Activated naive CD8-positive, alpha-beta T cell treated with anti-CD3 and anti-CD28 coated beads, Interleukin-2, amount 50 U/mL, for 24 hours (primary cell): ENCODE measurements at regions not wholly inside any gene's neighbourhood (a gene's known extent, or its start where the extent isn't known, plus 50 kb on each side); places are given as distances from the start of the nearest gene placed in this dataset.

ENCODE experiments used
- ATAC-seq: fragments of 150-1000 bp; cut with Tn5 transposase; one replicate; pipeline ENCODE4 v1.10.0; 2021
- DNase-seq: peaks from one replicate; pipeline ENCODE4 v3.0.0; 2021
- H3K27ac Mint-ChIP-seq: one replicate; pipeline ENCODE4 v1.8.0; 2021; ENCODE audit warnings: mild to moderate bottlenecking, mixed read lengths
- H3K27me3 Mint-ChIP-seq: one replicate; pipeline ENCODE4 v1.8.0; 2021; ENCODE audit warnings: mixed read lengths
- H3K36me3 Mint-ChIP-seq: one replicate; pipeline ENCODE4 v1.8.0; 2021; ENCODE audit warnings: low read depth, mixed read lengths
- H3K4me1 Mint-ChIP-seq: one replicate; pipeline ENCODE4 v1.8.0; 2021; ENCODE audit warnings: mixed read lengths
- H3K4me3 Mint-ChIP-seq: one replicate; pipeline ENCODE4 v1.8.0; 2021; ENCODE audit warnings: mild to moderate bottlenecking, moderate library complexity, mixed read lengths
- H3K9me3 Mint-ChIP-seq: one replicate; pipeline ENCODE4 v1.8.0; 2021; ENCODE audit warnings: mixed read lengths

- Mint-ChIP-seq H3K4me1 (no peaks in the 10 kb centered on the region), H3K27ac (no peak overlapping the region), H3K27me3 (no peaks in the 10 kb centered on the region), H3K9me3 (peaks cover 12% of the 10 kb centered on the region), H3K4me3 (no peak overlapping the region), H3K36me3 (no peaks in the 10 kb centered on the region)
- ATAC-seq (no peak), DNase-seq (no peak)
Observed at GRCh38 chr7:125606671-125607070, 677.0 kb upstream of the POT1 start.

- H3K27me3 Mint-ChIP-seq = no peaks in the 10 kb centered on the region
- H3K36me3 Mint-ChIP-seq = no peaks in the 10 kb centered on the region
- H3K9me3 Mint-ChIP-seq = peaks cover 12% of the 10 kb centered on the region
- ATAC-seq (no peak), DNase-seq (no peak)
- H3K27ac Mint-ChIP-seq = no peak overlapping the region
- no peaks in the 10 kb centered on the region for H3K4me1 Mint-ChIP-seq
- no peak overlapping the region for H3K4me3 Mint-ChIP-seq
Observed at GRCh38 chr7:125605241-125605640, 675.6 kb upstream of the POT1 start.

GRCh38 chr7:125602441-125602840 lies 672.8 kb upstream of the POT1 start:
- Mint-ChIP-seq H3K27ac (no peak overlapping the region), H3K4me3 (no peak overlapping the region), H3K9me3 (peaks cover 12% of the 10 kb centered on the region), H3K27me3 (no peaks in the 10 kb centered on the region), H3K4me1 (no peaks in the 10 kb centered on the region), H3K36me3 (no peaks in the 10 kb centered on the region)
- DNase-seq (no peak), ATAC-seq (no peak)

- Mint-ChIP-seq H3K4me1 (no peaks in the 10 kb centered on the region), H3K27ac (no peak overlapping the region), H3K4me3 (no peak overlapping the region), H3K36me3 (no peaks in the 10 kb centered on the region), H3K27me3 (no peaks in the 10 kb centered on the region), H3K9me3 (peaks cover 4% of the 10 kb centered on the region)
- no peak for DNase-seq
- ATAC-seq = no peak
Observed at GRCh38 chr7:125599387-125599786, 669.8 kb upstream of the POT1 start.

GRCh38 chr7:125592331-125592730 lies 662.7 kb upstream of the POT1 start:
- Mint-ChIP-seq H3K4me1 (no peaks in the 10 kb centered on the region), H3K9me3 (peaks cover 7% of the 10 kb centered on the region), H3K27ac (no peak overlapping the region), H3K36me3 (no peaks in the 10 kb centered on the region), H3K4me3 (no peak overlapping the region), H3K27me3 (no peaks in the 10 kb centered on the region)
- DNase-seq = no peak
- ATAC-seq = no peak

- Mint-ChIP-seq H3K27ac (no peak overlapping the region), H3K4me1 (no peaks in the 10 kb centered on the region), H3K36me3 (no peaks in the 10 kb centered on the region), H3K27me3 (no peaks in the 10 kb centered on the region), H3K4me3 (no peak overlapping the region), H3K9me3 (peaks cover 12% of the 10 kb centered on the region)
- ATAC-seq = no peak
- DNase-seq = no peak
Observed at GRCh38 chr7:125573126-125573525, 643.5 kb upstream of the POT1 start.

GRCh38 chr7:125572414-125572813 lies 642.8 kb upstream of the POT1 start:
- Mint-ChIP-seq H3K4me3 (no peak overlapping the region), H3K27me3 (no peaks in the 10 kb centered on the region), H3K9me3 (peaks cover 12% of the 10 kb centered on the region), H3K27ac (no peak overlapping the region), H3K4me1 (no peaks in the 10 kb centered on the region), H3K36me3 (no peaks in the 10 kb centered on the region)
- ATAC-seq = no peak
- no peak for DNase-seq

- DNase-seq (no peak), ATAC-seq (no peak)
- no peak overlapping the region for H3K27ac Mint-ChIP-seq
- no peaks in the 10 kb centered on the region for H3K4me1 Mint-ChIP-seq
- peaks cover 8% of the 10 kb centered on the region for H3K9me3 Mint-ChIP-seq
- no peaks in the 10 kb centered on the region for H3K27me3 Mint-ChIP-seq
- H3K36me3 Mint-ChIP-seq = no peaks in the 10 kb centered on the region
- H3K4me3 Mint-ChIP-seq = no peak overlapping the region
Observed at GRCh38 chr7:125568799-125569198, 639.2 kb upstream of the POT1 start.

GRCh38 chr7:125567686-125568085 lies 638.1 kb upstream of the POT1 start:
- Mint-ChIP-seq H3K36me3 (no peaks in the 10 kb centered on the region), H3K27ac (no peak overlapping the region), H3K9me3 (peaks cover 8% of the 10 kb centered on the region), H3K4me1 (no peaks in the 10 kb centered on the region), H3K27me3 (no peaks in the 10 kb centered on the region), H3K4me3 (no peak overlapping the region)
- no peak for DNase-seq
- ATAC-seq = no peak

- ATAC-seq = no peak
- peaks cover 8% of the 10 kb centered on the region for H3K9me3 Mint-ChIP-seq
- no peak for DNase-seq
- H3K36me3 Mint-ChIP-seq = no peaks in the 10 kb centered on the region
- H3K27ac Mint-ChIP-seq = no peak overlapping the region
- H3K4me3 Mint-ChIP-seq = no peak overlapping the region
- H3K4me1 Mint-ChIP-seq = no peaks in the 10 kb centered on the region
- no peaks in the 10 kb centered on the region for H3K27me3 Mint-ChIP-seq
Observed at GRCh38 chr7:125563964-125564529, 634.4 kb upstream of the POT1 start.

- H3K36me3 Mint-ChIP-seq = no peaks in the 10 kb centered on the region
- no peaks in the 10 kb centered on the region for H3K27me3 Mint-ChIP-seq
- H3K27ac Mint-ChIP-seq = no peak overlapping the region
- no peak for DNase-seq
- no peak for ATAC-seq
- no peak overlapping the region for H3K4me3 Mint-ChIP-seq
- H3K9me3 Mint-ChIP-seq = peaks cover 5% of the 10 kb centered on the region
- H3K4me1 Mint-ChIP-seq = no peaks in the 10 kb centered on the region
Observed at GRCh38 chr7:125563557-125563956, 633.9 kb upstream of the POT1 start.

GRCh38 chr7:125561006-125561405 lies 631.4 kb upstream of the POT1 start:
- Mint-ChIP-seq H3K36me3 (no peaks in the 10 kb centered on the region), H3K27ac (no peak overlapping the region), H3K4me3 (no peak overlapping the region), H3K4me1 (no peaks in the 10 kb centered on the region), H3K27me3 (no peaks in the 10 kb centered on the region), H3K9me3 (peaks cover 5% of the 10 kb centered on the region)
- DNase-seq = no peak
- no peak for ATAC-seq

GRCh38 chr7:125559921-125560320 lies 630.3 kb upstream of the POT1 start:
- H3K27ac Mint-ChIP-seq = no peak overlapping the region
- no peaks in the 10 kb centered on the region for H3K27me3 Mint-ChIP-seq
- H3K4me3 Mint-ChIP-seq = no peak overlapping the region
- H3K4me1 Mint-ChIP-seq = no peaks in the 10 kb centered on the region
- ATAC-seq = no peak
- H3K36me3 Mint-ChIP-seq = no peaks in the 10 kb centered on the region
- no peak for DNase-seq
- H3K9me3 Mint-ChIP-seq = peaks cover 12% of the 10 kb centered on the region

GRCh38 chr7:125555916-125556315 lies 626.3 kb upstream of the POT1 start:
- Mint-ChIP-seq H3K4me3 (no peak overlapping the region), H3K9me3 (peaks cover 12% of the 10 kb centered on the region), H3K36me3 (no peaks in the 10 kb centered on the region), H3K27ac (no peak overlapping the region), H3K4me1 (no peaks in the 10 kb centered on the region), H3K27me3 (no peaks in the 10 kb centered on the region)
- ATAC-seq = no peak
- no peak for DNase-seq

GRCh38 chr7:125551008-125551407 lies 621.4 kb upstream of the POT1 start:
- H3K4me1 Mint-ChIP-seq = no peaks in the 10 kb centered on the region
- ATAC-seq = no peak

GRCh38 chr7:125547505-125547904 lies 617.9 kb upstream of the POT1 start:
- H3K9me3 Mint-ChIP-seq = peaks cover under 1% of the 10 kb centered on the region
- no peak for ATAC-seq
- H3K27me3 Mint-ChIP-seq = no peaks in the 10 kb centered on the region
- DNase-seq = no peak
- no peaks in the 10 kb centered on the region for H3K36me3 Mint-ChIP-seq
- no peaks in the 10 kb centered on the region for H3K4me1 Mint-ChIP-seq
- H3K4me3 Mint-ChIP-seq = no peak overlapping the region
- no peak overlapping the region for H3K27ac Mint-ChIP-seq

More at GRCh38 chr7:125551008-125551407, 621.4 kb upstream of the POT1 start:
- no peak for DNase-seq
- Mint-ChIP-seq H3K27ac (no peak overlapping the region), H3K9me3 (peaks cover 12% of the 10 kb centered on the region), H3K27me3 (no peaks in the 10 kb centered on the region), H3K4me3 (no peak overlapping the region), H3K36me3 (no peaks in the 10 kb centered on the region)
